HepG2 (cell line): ENCODE measurements at regions not wholly inside any gene's neighbourhood (a gene's known extent, or its start where the extent isn't known, plus 50 kb on each side); places are given as distances from the start of the nearest gene placed in this dataset.

ENCODE experiments used
- CBX1 ChIP-seq: IDR thresholded peaks from one replicate; pipeline ENCODE4 v1.6.1; 2016; ENCODE audit warnings: antibody characterized with exemption, low read depth
- CTCF ChIP-seq: sonication (generic); formaldehyde crosslinking; IDR thresholded peaks from 2 replicates; pipeline ENCODE4 v1.5.0; 2020; ENCODE audit warnings: mild to moderate bottlenecking, missing genetic modification reagents, moderate library complexity
- ESRRA ChIP-seq: sonication (generic); formaldehyde crosslinking; IDR thresholded peaks from 2 replicates; pipeline ENCODE4 v1.5.1; 2020; ENCODE audit warnings: mild to moderate bottlenecking, low read depth, missing genetic modification reagents
- EZH2 ChIP-seq: conservative IDR thresholded peaks from 2 replicates; pipeline ENCODE4 v1.6.1; 2012; ENCODE audit warnings: mild to moderate bottlenecking, low read depth, low read length, moderate library complexity
- HDAC2 ChIP-seq: sonication (generic); formaldehyde crosslinking; IDR thresholded peaks from 2 replicates; pipeline ENCODE4 v1.4.0; 2020; ENCODE audit warnings: missing genetic modification reagents
- POLR2A ChIP-seq, 2 experiments: IDR thresholded peaks; 2 replicates each; pipeline ENCODE4 v1.6.1; 2011; ENCODE audit warnings: low read depth in 2 of 2, low read length in 2 of 2, mild to moderate bottlenecking in 1 of 2, moderate library complexity in 1 of 2; ENCODE audit not compliant: insufficient read depth in 1 of 2
- RELA ChIP-seq: sonication (generic); formaldehyde crosslinking; IDR thresholded peaks from 2 replicates; pipeline ENCODE4 v1.4.0; 2020; ENCODE audit warnings: missing genetic modification reagents
- RXRA ChIP-seq: sonication (generic); formaldehyde crosslinking; IDR thresholded peaks from 2 replicates; pipeline ENCODE4 v1.5.1; 2020; ENCODE audit warnings: missing genetic modification reagents
- SALL1 ChIP-seq: sonication (generic); formaldehyde crosslinking; IDR thresholded peaks from 2 replicates; pipeline ENCODE4 v1.8.0; 2022; ENCODE audit warnings: mild to moderate bottlenecking, missing genetic modification reagents
- SMAD3 ChIP-seq: sonication (generic); formaldehyde crosslinking; IDR thresholded peaks from 2 replicates; pipeline ENCODE4 v1.4.0; 2020; ENCODE audit warnings: missing genetic modification reagents
- SNAPC5 ChIP-seq: sonication (generic); formaldehyde crosslinking; IDR thresholded peaks from 2 replicates; pipeline ENCODE4 v1.8.1; 2023; ENCODE audit warnings: mild to moderate bottlenecking, missing genetic modification reagents, borderline replicate concordance
- ZKSCAN8 ChIP-seq: IDR thresholded peaks from 2 replicates; pipeline ENCODE4 v1.6.1; 2016; ENCODE audit warnings: borderline replicate concordance, missing genetic modification reagents, missing compliant biosample characterization
- ZNF207 ChIP-seq: fragments of 450-650 bp; IDR thresholded peaks from 2 replicates; pipeline ENCODE4 v1.6.1; 2016; ENCODE audit warnings: antibody characterized with exemption, borderline replicate concordance
- ZNF251 ChIP-seq: sonication (generic); formaldehyde crosslinking; IDR thresholded peaks from 2 replicates; pipeline ENCODE4 v1.9.0; 2021; ENCODE audit warnings: mild to moderate bottlenecking, missing genetic modification reagents

- no peak for TF ChIP-seq POLR2A (IDR thresholded peaks at IDR 0.05; ENCODE audit: insufficient read depth in 1 of 2, low read depth in 2 of 2, low read length in 2 of 2)
- no peak for TF ChIP-seq SALL1 (CRISPR knock-in tag)
- TF ChIP-seq RELA, result no peak
- no peak for TF ChIP-seq SNAPC5 (CRISPR knock-in tag)
- no peak for TF ChIP-seq CBX1
- no peak for TF ChIP-seq RXRA (CRISPR knock-in tag)
- no peak for TF ChIP-seq HDAC2 (CRISPR knock-in tag)
- no peak for TF ChIP-seq SMAD3 (CRISPR knock-in tag)
- TF ChIP-seq ZNF207, result no peak
- TF ChIP-seq ESRRA (CRISPR knock-in tag), result no peak
- TF ChIP-seq EZH2, result no peak
- no peak for TF ChIP-seq ZNF251
- TF ChIP-seq ZKSCAN8, result no peak
- TF ChIP-seq CTCF (CRISPR knock-in tag), result no peak
Measured at GRCh38 chr21:25169370-25169769, 437.9 kb downstream of the MRPL39 start.
